ENCODE measurements at regions not wholly inside any gene's neighbourhood (a gene's known extent, or its start where the extent isn't known, plus 50 kb on each side); places are given as distances from the start of the nearest gene placed in this dataset.

- no peaks in the 10 kb centered on the region for H3K27me3 ChIP-seq (ENCODE audit: control insufficient read depth, insufficient read depth, low read length)
- no peaks in the 10 kb centered on the region for H3K9me3 ChIP-seq (ENCODE audit: control insufficient read depth, low read length)
- H3K4me1 ChIP-seq (ENCODE audit: control insufficient read depth, insufficient read depth, low read length), result no peaks in the 10 kb centered on the region
- no peaks in the 10 kb centered on the region for H3K36me3 ChIP-seq (ENCODE audit: control insufficient read depth, insufficient read depth, low read length)
- H3K4me3 ChIP-seq (ENCODE audit: low read length), result no peak overlapping the region
- H3K9ac ChIP-seq (ENCODE audit: low read length), result no peak overlapping the region
Observed at GRCh38 chr7:121777672-121778071, 95.3 kb upstream of the PTPRZ1 start.

- H3K4me1 ChIP-seq (ENCODE audit: control insufficient read depth, insufficient read depth, low read length), result no peaks in the 10 kb centered on the region
- H3K4me3 ChIP-seq (ENCODE audit: low read length), result no peak overlapping the region
- no peaks in the 10 kb centered on the region for H3K27me3 ChIP-seq (ENCODE audit: control insufficient read depth, insufficient read depth, low read length)
- no peak overlapping the region for H3K9ac ChIP-seq (ENCODE audit: low read length)
- no peaks in the 10 kb centered on the region for H3K9me3 ChIP-seq (ENCODE audit: control insufficient read depth, low read length)
- no peaks in the 10 kb centered on the region for H3K36me3 ChIP-seq (ENCODE audit: control insufficient read depth, insufficient read depth, low read length)
Observed at GRCh38 chr7:121774563-121774962, 98.4 kb upstream of the PTPRZ1 start.

DNA sequence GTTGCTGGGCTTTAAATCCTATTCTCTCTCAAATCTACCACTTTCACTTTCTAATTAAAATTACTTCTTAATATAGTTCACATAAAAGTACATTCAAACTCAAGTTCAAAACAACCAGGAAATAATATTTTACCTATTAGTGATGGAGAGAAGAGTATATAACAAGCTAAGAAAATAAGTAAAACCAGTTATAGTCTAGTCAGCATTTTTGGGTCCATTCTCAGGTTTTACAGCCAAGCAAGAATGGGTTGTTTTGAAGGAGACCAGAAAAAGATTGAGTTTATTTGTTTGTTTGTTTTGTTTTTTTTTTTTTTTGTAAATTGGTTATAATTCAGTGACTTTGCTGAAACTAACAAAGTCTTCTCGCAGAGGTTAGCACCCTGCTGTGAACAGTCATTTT lies 106.3 kb upstream of the PTPRZ1 start:
- H3K9ac ChIP-seq (ENCODE audit: low read length), result no peak overlapping the region
- no peaks in the 10 kb centered on the region for H3K4me1 ChIP-seq (ENCODE audit: control insufficient read depth, insufficient read depth, low read length)
- no peak overlapping the region for H3K4me3 ChIP-seq (ENCODE audit: low read length)
- no peaks in the 10 kb centered on the region for H3K27me3 ChIP-seq (ENCODE audit: control insufficient read depth, insufficient read depth, low read length)
- no peaks in the 10 kb centered on the region for H3K9me3 ChIP-seq (ENCODE audit: control insufficient read depth, low read length)
- H3K36me3 ChIP-seq (ENCODE audit: control insufficient read depth, insufficient read depth, low read length), result no peaks in the 10 kb centered on the region

- no peaks in the 10 kb centered on the region for H3K27me3 ChIP-seq (ENCODE audit: control insufficient read depth, insufficient read depth, low read length)
- H3K4me3 ChIP-seq (ENCODE audit: low read length), result no peak overlapping the region
- H3K9ac ChIP-seq (ENCODE audit: low read length), result no peak overlapping the region
- H3K4me1 ChIP-seq (ENCODE audit: control insufficient read depth, insufficient read depth, low read length), result no peaks in the 10 kb centered on the region
- H3K36me3 ChIP-seq (ENCODE audit: control insufficient read depth, insufficient read depth, low read length), result no peaks in the 10 kb centered on the region
- no peaks in the 10 kb centered on the region for H3K9me3 ChIP-seq (ENCODE audit: control insufficient read depth, low read length)
Observed at GRCh38 chr7:121761399-121761798, 111.6 kb upstream of the PTPRZ1 start.

DNA sequence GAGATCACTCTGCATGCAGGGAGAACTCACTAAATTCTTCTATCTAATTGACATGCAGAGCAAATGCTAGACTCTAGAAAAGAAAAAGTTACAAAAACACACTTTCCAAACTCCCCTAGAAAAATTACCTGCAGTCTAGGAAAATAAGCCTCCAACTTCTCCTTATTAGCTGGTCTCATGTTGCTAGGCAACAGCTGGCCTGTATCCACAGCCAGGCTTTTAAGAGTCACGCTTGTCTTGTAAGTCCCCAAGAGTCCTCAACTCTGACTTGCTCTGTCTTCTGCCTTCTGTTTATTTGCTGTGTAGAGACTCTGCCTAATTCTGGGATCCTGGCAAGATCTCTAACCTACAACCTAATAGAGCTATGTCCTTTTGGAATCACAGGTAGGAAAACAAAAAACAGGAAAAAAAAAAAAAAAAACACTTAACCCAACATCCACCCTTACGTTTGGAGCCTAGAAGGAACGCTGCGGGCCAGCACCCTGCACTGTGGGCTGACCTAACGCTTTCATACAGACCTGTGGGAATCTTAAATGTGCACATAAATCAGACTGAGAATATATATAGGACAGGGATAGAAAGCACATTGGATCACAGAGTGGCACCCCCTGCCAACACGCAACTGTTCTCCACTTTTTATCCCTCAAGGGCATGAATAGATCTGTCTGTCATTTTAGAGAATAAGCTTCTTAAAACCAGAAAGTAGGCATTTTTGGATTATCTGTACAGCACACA lies 117.0 kb upstream of the PTPRZ1 start:
- no peak overlapping the region for H3K4me3 ChIP-seq (ENCODE audit: low read length)
- no peaks in the 10 kb centered on the region for H3K36me3 ChIP-seq (ENCODE audit: control insufficient read depth, insufficient read depth, low read length)
- no peaks in the 10 kb centered on the region for H3K4me1 ChIP-seq (ENCODE audit: control insufficient read depth, insufficient read depth, low read length)
- H3K27me3 ChIP-seq (ENCODE audit: control insufficient read depth, insufficient read depth, low read length), result no peaks in the 10 kb centered on the region
- no peak overlapping the region for H3K9ac ChIP-seq (ENCODE audit: low read length)
- H3K9me3 ChIP-seq (ENCODE audit: control insufficient read depth, low read length), result no peaks in the 10 kb centered on the region

GRCh38 chr7:121755286-121755685 lies 117.7 kb upstream of the PTPRZ1 start:
- no peaks in the 10 kb centered on the region for H3K9me3 ChIP-seq (ENCODE audit: control insufficient read depth, low read length)
- no peak overlapping the region for H3K4me3 ChIP-seq (ENCODE audit: low read length)
- H3K9ac ChIP-seq (ENCODE audit: low read length), result no peak overlapping the region
- no peaks in the 10 kb centered on the region for H3K36me3 ChIP-seq (ENCODE audit: control insufficient read depth, insufficient read depth, low read length)
- H3K27me3 ChIP-seq (ENCODE audit: control insufficient read depth, insufficient read depth, low read length), result no peaks in the 10 kb centered on the region
- H3K4me1 ChIP-seq (ENCODE audit: control insufficient read depth, insufficient read depth, low read length), result no peaks in the 10 kb centered on the region

DNA sequence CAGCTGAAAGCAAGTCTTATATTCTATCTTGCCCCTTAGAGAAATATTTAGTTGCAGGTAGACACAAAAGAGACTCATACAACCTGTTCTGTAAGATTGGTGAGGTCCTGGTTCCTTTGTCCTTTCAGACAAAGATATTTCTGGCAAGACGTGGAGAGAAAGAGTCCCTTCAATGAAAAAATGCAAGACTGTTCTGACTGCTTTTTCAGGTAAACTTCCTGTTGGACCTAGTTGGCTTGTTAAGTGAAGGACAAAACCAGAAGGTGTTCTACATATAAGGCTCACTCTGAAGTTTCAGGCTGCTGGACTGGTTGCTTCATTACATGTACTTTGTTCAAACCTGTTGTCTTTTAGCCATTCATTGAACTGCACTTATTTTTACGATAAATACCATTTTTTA lies 119.0 kb upstream of the PTPRZ1 start:
- H3K4me3 ChIP-seq (ENCODE audit: low read length), result no peak overlapping the region
- no peaks in the 10 kb centered on the region for H3K27me3 ChIP-seq (ENCODE audit: control insufficient read depth, insufficient read depth, low read length)
- H3K9ac ChIP-seq (ENCODE audit: low read length), result no peak overlapping the region
- H3K9me3 ChIP-seq (ENCODE audit: control insufficient read depth, low read length), result no peaks in the 10 kb centered on the region
- no peaks in the 10 kb centered on the region for H3K36me3 ChIP-seq (ENCODE audit: control insufficient read depth, insufficient read depth, low read length)
- no peaks in the 10 kb centered on the region for H3K4me1 ChIP-seq (ENCODE audit: control insufficient read depth, insufficient read depth, low read length)

GRCh38 chr7:121752706-121753105 lies 120.3 kb upstream of the PTPRZ1 start:
- Histone ChIP-seq H3K36me3 (ENCODE audit: control insufficient read depth, insufficient read depth, low read length) (no peaks in the 10 kb centered on the region), H3K9me3 (ENCODE audit: control insufficient read depth, low read length) (no peaks in the 10 kb centered on the region), H3K9ac (ENCODE audit: low read length) (no peak overlapping the region), H3K27me3 (ENCODE audit: control insufficient read depth, insufficient read depth, low read length) (no peaks in the 10 kb centered on the region), H3K4me1 (ENCODE audit: control insufficient read depth, insufficient read depth, low read length) (no peaks in the 10 kb centered on the region), H3K4me3 (ENCODE audit: low read length) (no peak overlapping the region)

- Histone ChIP-seq H3K36me3 (ENCODE audit: control insufficient read depth, insufficient read depth, low read length) (no peaks in the 10 kb centered on the region), H3K27me3 (ENCODE audit: control insufficient read depth, insufficient read depth, low read length) (no peaks in the 10 kb centered on the region), H3K4me3 (ENCODE audit: low read length) (no peak overlapping the region), H3K9ac (ENCODE audit: low read length) (no peak overlapping the region), H3K9me3 (ENCODE audit: control insufficient read depth, low read length) (no peaks in the 10 kb centered on the region), H3K4me1 (ENCODE audit: control insufficient read depth, insufficient read depth, low read length) (peaks cover 10% of the 10 kb centered on the region)
Observed at GRCh38 chr7:121748546-121748945, 124.4 kb upstream of the PTPRZ1 start.

GRCh38 chr7:121745856-121746255 lies 127.1 kb upstream of the PTPRZ1 start:
- no peak overlapping the region for H3K4me3 ChIP-seq (ENCODE audit: low read length)
- no peaks in the 10 kb centered on the region for H3K36me3 ChIP-seq (ENCODE audit: control insufficient read depth, insufficient read depth, low read length)
- no peak overlapping the region for H3K9ac ChIP-seq (ENCODE audit: low read length)
- H3K9me3 ChIP-seq (ENCODE audit: control insufficient read depth, low read length), result no peaks in the 10 kb centered on the region
- H3K4me1 ChIP-seq (ENCODE audit: control insufficient read depth, insufficient read depth, low read length), result peaks cover 15% of the 10 kb centered on the region
- H3K27me3 ChIP-seq (ENCODE audit: control insufficient read depth, insufficient read depth, low read length), result no peaks in the 10 kb centered on the region

DNA sequence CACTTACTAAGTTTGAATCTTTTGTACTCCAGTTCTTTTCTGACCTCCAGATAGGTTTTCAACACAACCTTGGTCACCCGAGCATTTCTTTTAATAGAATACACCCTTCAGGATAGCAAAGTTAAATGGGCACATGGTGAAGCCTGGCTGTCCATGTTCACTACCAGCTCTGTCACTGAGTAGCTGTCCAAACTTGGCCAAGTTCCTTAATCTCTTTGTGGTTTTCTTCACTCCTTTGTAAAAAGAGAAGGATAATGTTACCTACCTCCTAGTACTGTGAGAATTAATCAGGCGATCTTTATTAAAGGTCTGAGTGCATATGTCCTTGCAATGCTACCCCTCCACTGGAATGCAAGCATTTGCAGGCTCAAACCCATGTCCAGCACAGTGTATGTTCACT lies 128.1 kb upstream of the PTPRZ1 start:
- H3K9ac ChIP-seq (ENCODE audit: low read length), result no peak overlapping the region
- H3K4me3 ChIP-seq (ENCODE audit: low read length), result no peak overlapping the region
- no peaks in the 10 kb centered on the region for H3K36me3 ChIP-seq (ENCODE audit: control insufficient read depth, insufficient read depth, low read length)
- peaks cover 15% of the 10 kb centered on the region for H3K4me1 ChIP-seq (ENCODE audit: control insufficient read depth, insufficient read depth, low read length)
- no peaks in the 10 kb centered on the region for H3K9me3 ChIP-seq (ENCODE audit: control insufficient read depth, low read length)
- no peaks in the 10 kb centered on the region for H3K27me3 ChIP-seq (ENCODE audit: control insufficient read depth, insufficient read depth, low read length)

DNA sequence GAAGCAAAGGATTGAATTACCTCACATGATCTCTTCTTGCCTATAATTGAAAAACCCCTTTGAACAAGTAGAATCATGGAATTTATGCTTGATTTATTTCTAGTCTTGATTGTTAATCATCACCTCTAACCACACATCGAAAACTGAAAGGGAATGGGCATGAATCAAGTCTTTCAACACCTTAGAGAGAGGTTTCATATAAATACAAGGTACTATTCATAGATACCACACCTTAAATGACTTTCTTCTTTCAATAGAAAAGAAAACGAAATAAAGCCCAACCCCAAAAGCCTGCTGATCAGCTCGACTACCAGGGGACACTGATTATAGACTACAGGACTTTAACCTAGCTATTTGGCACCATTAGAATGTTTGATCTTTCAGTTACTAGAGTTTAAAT lies 128.6 kb upstream of the PTPRZ1 start:
- Histone ChIP-seq H3K9ac (ENCODE audit: low read length) (no peak overlapping the region), H3K9me3 (ENCODE audit: control insufficient read depth, low read length) (no peaks in the 10 kb centered on the region), H3K4me1 (ENCODE audit: control insufficient read depth, insufficient read depth, low read length) (peaks cover 15% of the 10 kb centered on the region), H3K36me3 (ENCODE audit: control insufficient read depth, insufficient read depth, low read length) (no peaks in the 10 kb centered on the region), H3K4me3 (ENCODE audit: low read length) (no peak overlapping the region), H3K27me3 (ENCODE audit: control insufficient read depth, insufficient read depth, low read length) (no peaks in the 10 kb centered on the region)

DNA sequence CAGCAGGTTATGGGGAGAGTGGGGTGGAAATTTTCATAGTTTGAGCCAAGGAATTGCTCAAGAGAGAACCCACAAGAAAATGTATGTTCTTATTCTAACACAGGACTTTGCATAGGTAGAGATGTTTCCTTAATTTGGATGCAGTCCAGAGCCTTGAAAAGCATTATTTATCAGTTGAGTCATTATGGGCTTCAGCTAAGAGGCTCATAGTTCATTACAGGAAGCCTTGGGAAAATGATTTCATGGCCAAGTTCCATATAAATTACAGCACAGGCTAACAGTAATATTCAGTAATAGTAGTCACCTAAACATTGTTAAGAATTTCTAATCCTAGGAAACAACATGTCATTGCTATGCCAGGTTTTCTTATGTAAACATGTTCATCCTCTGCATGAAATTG lies 131.1 kb upstream of the PTPRZ1 start:
- Histone ChIP-seq H3K27me3 (ENCODE audit: control insufficient read depth, insufficient read depth, low read length) (no peaks in the 10 kb centered on the region), H3K4me1 (ENCODE audit: control insufficient read depth, insufficient read depth, low read length) (peaks cover 15% of the 10 kb centered on the region), H3K9me3 (ENCODE audit: control insufficient read depth, low read length) (no peaks in the 10 kb centered on the region), H3K36me3 (ENCODE audit: control insufficient read depth, insufficient read depth, low read length) (no peaks in the 10 kb centered on the region), H3K4me3 (ENCODE audit: low read length) (no peak overlapping the region), H3K9ac (ENCODE audit: low read length) (no peak overlapping the region)
